H9 (cell line): ENCODE measurements at regions not wholly inside any gene's neighbourhood (a gene's known extent, or its start where the extent isn't known, plus 50 kb on each side); places are given as distances from the start of the nearest gene placed in this dataset.

Experiments
- DNase-seq: peaks from one replicate; pipeline ENCODE4 v3.0.0-alpha.2; 2017
- H2AFZ ChIP-seq: one replicate; pipeline ENCODE4 v1.6.1; 2013; ENCODE audit warnings: mild to moderate bottlenecking, low read length, control low read depth, moderate library complexity
- H2AK5ac ChIP-seq: 2 replicates; pipeline ENCODE4 v1.6.1; 2013; ENCODE audit warnings: low read length, control low read depth, mixed read lengths; ENCODE audit not compliant: insufficient read length
- H2BK120ac ChIP-seq: one replicate; pipeline ENCODE4 v1.6.1; 2013; ENCODE audit warnings: low read depth, mild to moderate bottlenecking, low read length, control low read depth, inconsistent platforms; ENCODE audit not compliant: poor library complexity, severe bottlenecking
- H2BK12ac ChIP-seq: 2 replicates; pipeline ENCODE4 v1.6.1; 2013; ENCODE audit warnings: low read length, control low read depth, mixed read lengths, low read depth; ENCODE audit not compliant: insufficient read length
- H2BK15ac ChIP-seq: 2 replicates; pipeline ENCODE4 v1.6.1; 2013; ENCODE audit warnings: low read depth, low read length, control low read depth
- H2BK20ac ChIP-seq: one replicate; pipeline ENCODE4 v1.6.1; 2013; ENCODE audit warnings: low read depth, mild to moderate bottlenecking, low read length, control low read depth, inconsistent platforms; ENCODE audit not compliant: poor library complexity, severe bottlenecking
- H2BK5ac ChIP-seq: 2 replicates; pipeline ENCODE4 v1.6.1; 2013; ENCODE audit warnings: low read length, control low read depth, mixed read lengths; ENCODE audit not compliant: insufficient read length
- H3K14ac ChIP-seq: 2 replicates; pipeline ENCODE4 v1.6.1; 2013; ENCODE audit warnings: low read length, control low read depth; ENCODE audit not compliant: insufficient read depth
- H3K18ac ChIP-seq: 2 replicates; pipeline ENCODE4 v1.6.1; 2013; ENCODE audit warnings: low read depth, mild to moderate bottlenecking, mixed read lengths, low read length, control low read depth; ENCODE audit not compliant: insufficient read length
- H3K23ac ChIP-seq: 2 replicates; pipeline ENCODE4 v1.6.1; 2013; ENCODE audit warnings: low read length, control low read depth, mixed read lengths, low read depth; ENCODE audit not compliant: insufficient read length
- H3K23me2 ChIP-seq: 2 replicates; pipeline ENCODE4 v1.6.1; 2013; ENCODE audit warnings: low read depth, mild to moderate bottlenecking, mixed read lengths, low read length, control low read depth; ENCODE audit not compliant: insufficient read length, poor library complexity, severe bottlenecking
- H3K27ac ChIP-seq: 2 replicates; pipeline ENCODE4 v1.5.1; 2013; ENCODE audit warnings: low read length, control low read depth, mixed read lengths, low read depth; ENCODE audit not compliant: insufficient read length
- H3K27me3 ChIP-seq: 2 replicates; pipeline ENCODE4 v1.6.1; 2013; ENCODE audit warnings: low read length, control low read depth, inconsistent platforms; ENCODE audit not compliant: insufficient read depth
- H3K4ac ChIP-seq: 2 replicates; pipeline ENCODE4 v1.6.1; 2013; ENCODE audit warnings: low read depth, mild to moderate bottlenecking, control low read depth, inconsistent platforms, low read length, moderate library complexity
- H3K4me1 ChIP-seq: 2 replicates; pipeline ENCODE4 v1.6.1; 2013; ENCODE audit warnings: low read length, control low read depth, inconsistent platforms; ENCODE audit not compliant: insufficient read depth
- H3K4me2 ChIP-seq: 2 replicates; pipeline ENCODE4 v1.6.1; 2013; ENCODE audit warnings: low read length, control low read depth, mixed read lengths; ENCODE audit not compliant: insufficient read length, insufficient read depth
- H3K56ac ChIP-seq: 2 replicates; pipeline ENCODE4 v1.6.1; 2013; ENCODE audit warnings: low read depth, mild to moderate bottlenecking, mixed read lengths, low read length, control low read depth; ENCODE audit not compliant: insufficient read length
- H3K79me1 ChIP-seq: 2 replicates; pipeline ENCODE4 v1.6.1; 2013; ENCODE audit warnings: low read depth, mild to moderate bottlenecking, moderate library complexity, low read length, control low read depth, inconsistent platforms; ENCODE audit not compliant: insufficient read depth, poor library complexity, severe bottlenecking
- H3K79me2 ChIP-seq: 2 replicates; pipeline ENCODE4 v1.6.1; 2013; ENCODE audit warnings: low read length, control low read depth, inconsistent platforms; ENCODE audit not compliant: insufficient read depth
- H3K9ac ChIP-seq: 2 replicates; pipeline ENCODE4 v1.6.1; 2013; ENCODE audit warnings: low read length, control low read depth, mixed read lengths; ENCODE audit not compliant: insufficient read length; ENCODE audit errors: extremely low read depth
- H3K9me3 ChIP-seq: one replicate; pipeline ENCODE4 v1.6.1; 2013; ENCODE audit warnings: low read depth, low read length, inconsistent platforms; ENCODE audit not compliant: control insufficient read depth
- H3T11ph ChIP-seq: one replicate; pipeline ENCODE4 v1.6.1; 2013; ENCODE audit warnings: mild to moderate bottlenecking, low read length, control low read depth, inconsistent platforms
- H4K20me1 ChIP-seq: one replicate; pipeline ENCODE4 v1.6.1; 2013; ENCODE audit not compliant: control insufficient read depth, insufficient read length, insufficient read depth
- H4K5ac ChIP-seq: 2 replicates; pipeline ENCODE4 v1.6.1; 2013; ENCODE audit warnings: low read depth, mild to moderate bottlenecking, mixed read lengths, low read length, control low read depth; ENCODE audit not compliant: insufficient read length
- H4K8ac ChIP-seq: replicated peaks from 2 replicates; pipeline ENCODE4 v1.6.1; 2013; ENCODE audit warnings: low read length, control low read depth, mixed read lengths, low read depth; ENCODE audit not compliant: insufficient read length
- H4K91ac ChIP-seq: 2 replicates; pipeline ENCODE4 v1.6.1; 2013; ENCODE audit warnings: low read depth, mild to moderate bottlenecking, moderate library complexity, mixed read lengths, low read length, control low read depth; ENCODE audit not compliant: insufficient read length
- H3K27ac Mint-ChIP-seq, 3 experiments: 2 replicates in 2 of 3; 3 replicates in 1 of 3; pipeline ENCODE4 v1.8.0; 2020 to 2021; ENCODE audit warnings: mixed read lengths in 3 of 3, mild to moderate bottlenecking in 1 of 3, moderate library complexity in 1 of 3
- H3K27me3 Mint-ChIP-seq: 2 replicates; pipeline ENCODE4 v1.8.0; 2021; ENCODE audit warnings: low read depth, mild to moderate bottlenecking, moderate library complexity, mixed read lengths
- H3K36me3 Mint-ChIP-seq, 3 experiments: 2 replicates in 2 of 3; 3 replicates in 1 of 3; pipeline ENCODE4 v1.8.0; 2020 to 2021; ENCODE audit warnings: low read depth in 3 of 3, mixed read lengths in 3 of 3; ENCODE audit not compliant: insufficient read depth in 1 of 3
- H3K4me1 Mint-ChIP-seq, 2 experiments: 2 replicates each; pipeline ENCODE4 v1.8.0; 2020; ENCODE audit warnings: mixed read lengths in 2 of 2
- H3K4me3 Mint-ChIP-seq, 2 experiments: 2 replicates in 1 of 2; 3 replicates in 1 of 2; pipeline ENCODE4 v1.8.0; 2020 to 2021; ENCODE audit warnings: mild to moderate bottlenecking in 2 of 2, mixed read lengths in 2 of 2, moderate library complexity in 1 of 2
- H3K9me3 Mint-ChIP-seq, 2 experiments: 2 replicates in 1 of 2; 3 replicates in 1 of 2; pipeline ENCODE4 v1.8.0; 2020; ENCODE audit warnings: mild to moderate bottlenecking in 2 of 2, mixed read lengths in 2 of 2, moderate library complexity in 1 of 2
- CTCF ChIP-seq: fragments of 200-600 bp; sonication (generic); conservative IDR thresholded peaks from 3 replicates; pipeline ENCODE4 v1.8.0; 2021; ENCODE audit warnings: antibody characterized with exemption, mild to moderate bottlenecking
- WGBS: extraction: QIAGEN DNeasy Blood & Tissue Kit; methylation state at CpG from one replicate; pipeline ENCODE4 v1.1.7; 2013; ENCODE audit warnings: missing lambda C conversion rate, low lambda C conversion rate, mixed read lengths; ENCODE audit not compliant: insufficient read length; ENCODE audit errors: extremely low coverage; 5-methylcytosine and 5-hydroxymethylcytosine counted together

DNA sequence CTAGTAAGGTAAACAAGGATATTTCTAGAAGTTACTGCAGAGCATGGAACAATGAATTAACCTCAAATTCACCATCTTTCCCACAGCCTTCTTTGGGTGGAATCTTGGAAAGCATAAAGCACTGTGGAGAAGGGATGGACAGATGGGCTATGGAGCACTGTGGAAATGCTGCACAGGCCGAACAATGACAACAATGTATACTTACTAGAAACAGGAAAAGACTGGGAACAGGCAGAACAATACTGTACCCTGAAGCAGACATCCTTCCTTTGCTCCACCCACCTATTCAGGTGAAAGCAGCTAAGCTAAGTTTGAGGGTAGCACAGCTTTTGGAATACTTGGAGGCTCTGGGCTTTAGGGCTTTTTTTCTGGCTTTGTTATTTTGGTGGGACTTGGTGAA lies 250.6 kb upstream of the KLF8 start:
- Histone ChIP-seq H3K56ac (no peak overlapping the region), H3K79me1 (no peaks in the 10 kb centered on the region), H3K79me2 (no peaks in the 10 kb centered on the region), H4K8ac (no peak overlapping the region), H3K9me3 (peaks cover 38% of the 10 kb centered on the region), H2BK20ac (no peak overlapping the region), H3K4me1 (no peaks in the 10 kb centered on the region), H3K4me2 (no peak overlapping the region), H4K5ac (no peak overlapping the region), H3K23me2 (no peaks in the 10 kb centered on the region), H2BK120ac (no peak overlapping the region), H3K27me3 (no peaks in the 10 kb centered on the region), H3K9ac (no peak overlapping the region), H2AFZ (no peak overlapping the region), H4K20me1 (no peaks in the 10 kb centered on the region), H2BK12ac (no peak overlapping the region), H3K27ac (no peak overlapping the region), H3K4ac (no peak overlapping the region), H3K23ac (no peak overlapping the region), H3K18ac (no peak overlapping the region), H2BK15ac (no peak overlapping the region), H3T11ph (no peak overlapping the region), H3K14ac (no peak overlapping the region), H4K91ac (no peak overlapping the region), H2BK5ac (no peak overlapping the region), H2AK5ac (no peak overlapping the region)
- peaks cover 3 to 11% (median 9%) of the 10 kb centered on the region in 3 experiments; a peak in 3 of 7 replicates for H3K36me3 Mint-ChIP-seq
- H3K9me3 Mint-ChIP-seq: peaks cover 72 to 77% of the 10 kb centered on the region in 2 experiments
- no peak overlapping the region for H3K4me3 Mint-ChIP-seq
- no peak for TF ChIP-seq CTCF
- WGBS: no CpG with 5 or more reads among the region's 1 CpG
- no peaks in the 10 kb centered on the region for H3K27me3 Mint-ChIP-seq
- no peaks in the 10 kb centered on the region for H3K4me1 Mint-ChIP-seq
- H3K27ac Mint-ChIP-seq: no peak overlapping the region
- no peak for DNase-seq
